ENCODE measurements at regions not wholly inside any gene's neighbourhood (a gene's known extent, or its start where the extent isn't known, plus 50 kb on each side); places are given as distances from the start of the nearest gene placed in this dataset.

DNA sequence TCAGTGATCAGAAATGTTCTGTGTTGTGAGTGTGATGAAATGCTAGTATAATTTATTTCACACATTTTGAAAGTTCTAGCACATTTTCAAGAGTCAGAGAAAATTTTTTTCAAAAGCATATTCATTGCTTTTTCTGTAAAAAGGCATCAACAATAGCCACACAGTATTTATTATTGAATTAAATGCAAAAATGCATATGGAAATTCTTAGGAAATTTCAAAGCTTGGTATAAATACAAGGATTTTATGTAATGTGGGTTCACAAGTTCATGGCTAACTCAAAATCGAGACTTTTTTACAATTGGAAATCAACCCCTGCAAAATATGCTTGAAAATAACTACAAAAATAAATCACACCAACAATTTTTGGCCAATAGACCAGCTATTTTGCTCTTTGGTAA, 302.0 kb upstream of the ECI2 start:
- H3K36me3 ChIP-seq (ENCODE audit: control insufficient read depth, insufficient read depth, low read length): no peaks in the 10 kb centered on the region
- H3K27me3 ChIP-seq (ENCODE audit: control insufficient read depth, insufficient read depth, low read length): no peaks in the 10 kb centered on the region
- TF ChIP-seq CTCF (IDR thresholded peaks at IDR 0.05; ENCODE audit: insufficient read depth, low read length, severe bottlenecking): no peak
- FAIRE-seq: no peak
- H3K4me3 ChIP-seq (ENCODE audit: low read depth, low read length): no peak overlapping the region
- DNase-seq (ENCODE audit: low read depth): no peak

DNA sequence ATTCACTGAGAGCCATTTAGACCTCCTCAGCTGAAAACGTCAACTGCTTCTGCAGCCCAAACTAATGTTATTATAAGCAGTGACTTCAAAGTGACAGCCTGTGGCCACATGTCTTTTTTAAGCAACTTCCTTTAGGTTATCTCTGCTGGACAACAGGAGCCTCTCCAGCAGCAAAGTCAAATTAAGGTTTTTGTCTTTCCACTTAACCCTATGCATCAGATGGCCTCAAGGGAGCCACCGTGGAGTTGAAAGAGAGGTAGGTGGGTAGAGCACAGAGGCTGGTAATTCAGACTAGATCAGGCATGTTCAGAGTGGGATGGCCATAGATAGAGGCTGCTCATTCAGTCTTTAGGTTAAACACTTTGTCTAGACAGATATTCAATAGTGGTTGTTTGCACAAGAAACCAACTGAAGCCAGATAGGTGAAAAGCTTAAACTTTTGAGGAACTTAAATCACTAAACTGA, 300.6 kb upstream of the ECI2 start:
- DNase-seq (ENCODE audit: low read depth) (peak; percentile 82), FAIRE-seq (no peak)
- no peaks in the 10 kb centered on the region for H3K36me3 ChIP-seq (ENCODE audit: control insufficient read depth, insufficient read depth, low read length)
- no peaks in the 10 kb centered on the region for H3K27me3 ChIP-seq (ENCODE audit: control insufficient read depth, insufficient read depth, low read length)
- H3K4me3 ChIP-seq (ENCODE audit: low read depth, low read length): no peak overlapping the region
- no peak for TF ChIP-seq CTCF (IDR thresholded peaks at IDR 0.05; ENCODE audit: insufficient read depth, low read length, severe bottlenecking)

DNA sequence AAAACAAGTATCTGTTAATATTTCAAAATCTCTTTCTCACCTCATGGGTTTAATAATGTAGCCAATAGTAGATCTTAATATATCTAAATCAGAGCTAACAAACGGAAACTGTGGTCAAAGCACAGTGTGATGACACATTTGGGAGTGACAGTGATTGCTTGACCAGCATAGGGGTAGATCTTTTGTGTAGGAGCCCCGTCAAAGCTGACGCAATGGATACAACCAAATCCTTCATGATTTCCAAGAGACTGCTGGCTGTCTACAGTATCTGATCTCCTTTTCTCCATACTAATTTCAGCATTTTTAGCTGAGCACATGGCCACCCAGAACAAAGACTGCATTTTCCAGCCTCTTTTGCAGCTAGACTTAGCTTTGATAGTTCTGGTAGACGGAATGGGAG, 299.3 kb upstream of the ECI2 start:
- FAIRE-seq (no peak), DNase-seq (ENCODE audit: low read depth) (no peak)
- no peaks in the 10 kb centered on the region for H3K27me3 ChIP-seq (ENCODE audit: control insufficient read depth, insufficient read depth, low read length)
- no peak overlapping the region for H3K4me3 ChIP-seq (ENCODE audit: low read depth, low read length)
- H3K36me3 ChIP-seq (ENCODE audit: control insufficient read depth, insufficient read depth, low read length): no peaks in the 10 kb centered on the region
- TF ChIP-seq CTCF (IDR thresholded peaks at IDR 0.05; ENCODE audit: insufficient read depth, low read length, severe bottlenecking): no peak

- Histone ChIP-seq H3K27me3 (ENCODE audit: control insufficient read depth, insufficient read depth, low read length) (no peaks in the 10 kb centered on the region), H3K4me3 (ENCODE audit: low read depth, low read length) (no peak overlapping the region), H3K36me3 (ENCODE audit: control insufficient read depth, insufficient read depth, low read length) (no peaks in the 10 kb centered on the region)
- DNase-seq (ENCODE audit: low read depth) (no peak), FAIRE-seq (no peak)
- TF ChIP-seq CTCF (IDR thresholded peaks at IDR 0.05; ENCODE audit: insufficient read depth, low read length, severe bottlenecking): no peak
Measured at GRCh38 chr6:4433199-4433598, 297.8 kb upstream of the ECI2 start.

- TF ChIP-seq CTCF (IDR thresholded peaks at IDR 0.05; ENCODE audit: insufficient read depth, low read length, severe bottlenecking): no peak
- no peak for DNase-seq (ENCODE audit: low read depth)
- FAIRE-seq: no peak
- Histone ChIP-seq H3K27me3 (ENCODE audit: control insufficient read depth, insufficient read depth, low read length) (no peaks in the 10 kb centered on the region), H3K4me3 (ENCODE audit: low read depth, low read length) (no peak overlapping the region), H3K36me3 (ENCODE audit: control insufficient read depth, insufficient read depth, low read length) (no peaks in the 10 kb centered on the region)
Measured at GRCh38 chr6:4426968-4427367, 291.6 kb upstream of the ECI2 start.

- Histone ChIP-seq H3K36me3 (ENCODE audit: control insufficient read depth, insufficient read depth, low read length) (no peaks in the 10 kb centered on the region), H3K27me3 (ENCODE audit: control insufficient read depth, insufficient read depth, low read length) (no peaks in the 10 kb centered on the region), H3K4me3 (ENCODE audit: low read depth, low read length) (no peak overlapping the region)
- no peak for TF ChIP-seq CTCF (IDR thresholded peaks at IDR 0.05; ENCODE audit: insufficient read depth, low read length, severe bottlenecking)
- DNase-seq (ENCODE audit: low read depth) (no peak), FAIRE-seq (no peak)
Measured at GRCh38 chr6:4421837-4422236, 286.5 kb upstream of the ECI2 start.

All from bronchial epithelial cell (primary cell).